Embryonic facial prominence (tissue), 1 donor: ENCODE measurements at regions not wholly inside any gene's neighbourhood (a gene's known extent, or its start where the extent isn't known, plus 50 kb on each side); places are given as distances from the start of the nearest gene placed in this dataset.

Experiments used
- DNase-seq: peaks from one replicate; pipeline ENCODE4 v3.0.0-alpha.2; 2016; ENCODE audit errors: extremely low spot score

DNA sequence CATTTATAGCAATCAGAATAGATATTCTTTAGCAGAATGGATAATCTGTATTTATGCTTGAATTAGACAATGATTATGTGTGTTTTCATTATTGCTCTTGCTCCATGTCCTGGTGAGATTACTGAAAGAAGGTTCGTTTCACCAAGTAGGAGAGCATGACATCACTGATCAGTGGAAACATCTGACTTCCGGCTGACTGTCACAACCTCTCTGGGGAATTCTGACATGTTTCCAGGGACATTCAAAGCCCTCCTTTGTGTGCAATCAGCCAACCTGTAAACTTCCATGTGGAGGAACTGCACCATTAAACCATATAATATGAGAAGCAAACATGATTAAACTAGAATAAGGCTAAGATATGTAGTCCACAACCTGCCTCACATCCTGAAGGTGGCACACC is 424.8 kb upstream of the ADGRL4 start:
- DNase-seq: no peak

GRCh38 chr1:79430437-79430836 is 423.9 kb upstream of the ADGRL4 start:
- DNase-seq: no peak

GRCh38 chr1:79422726-79423125 is 416.2 kb upstream of the ADGRL4 start:
- DNase-seq: no peak

GRCh38 chr1:79398501-79398900 is 392.0 kb upstream of the ADGRL4 start:
- no peak for DNase-seq

DNA sequence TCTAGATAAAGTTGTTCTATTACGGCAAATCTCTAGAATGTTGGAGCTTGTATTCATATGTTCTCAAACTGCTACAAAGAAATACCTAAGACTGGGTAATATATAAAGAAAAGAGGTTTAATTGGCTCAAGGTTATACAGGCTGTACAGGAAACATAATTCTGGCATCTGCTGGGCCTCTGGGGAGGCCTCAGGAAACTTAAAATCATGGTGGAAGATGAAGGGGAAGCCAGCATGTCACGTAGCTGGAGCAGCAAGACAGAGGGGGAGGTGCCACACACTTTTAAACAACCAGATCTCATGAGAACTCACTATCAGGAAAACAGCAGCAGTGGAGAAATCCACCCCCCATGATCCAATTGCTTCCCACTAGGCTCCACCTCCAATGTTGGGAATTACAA is 390.4 kb upstream of the ADGRL4 start:
- no peak for DNase-seq

DNA sequence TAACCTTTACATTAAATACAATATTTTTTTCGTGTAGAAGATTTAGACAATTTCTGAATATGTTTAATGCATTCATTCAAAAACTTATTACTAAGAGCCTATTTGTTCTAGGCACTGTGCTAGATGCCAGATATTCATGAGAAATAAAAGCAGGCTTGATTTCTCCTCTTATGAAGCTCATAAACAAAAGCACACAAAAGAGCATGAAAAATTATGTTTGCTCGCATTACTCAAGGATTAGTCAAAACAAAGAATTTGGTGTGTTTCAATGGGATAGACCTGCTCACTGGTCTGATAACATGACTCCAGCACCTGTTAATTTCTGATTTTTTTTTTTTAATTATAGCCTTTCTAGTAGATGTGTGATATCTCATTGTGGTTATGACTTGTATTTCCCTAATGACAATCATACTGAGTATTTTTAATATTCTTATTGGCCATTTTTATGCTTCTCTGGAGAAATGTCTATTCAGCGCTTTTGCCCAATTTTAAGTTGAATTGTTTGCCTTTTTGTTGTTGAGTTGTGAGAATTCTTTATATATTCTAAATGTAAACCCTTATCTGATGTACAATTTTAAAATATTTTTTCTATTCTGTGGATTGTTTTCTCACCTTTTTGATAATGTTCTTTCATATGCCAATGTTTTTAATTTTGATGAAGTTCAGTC is 382.3 kb upstream of the ADGRL4 start:
- no peak for DNase-seq

GRCh38 chr1:79386730-79387129 is 380.2 kb upstream of the ADGRL4 start:
- no peak for DNase-seq

GRCh38 chr1:79380078-79380477 is 373.5 kb upstream of the ADGRL4 start:
- no peak for DNase-seq

- DNase-seq: no peak
Observed at GRCh38 chr1:79376106-79376505, 369.6 kb upstream of the ADGRL4 start.

DNA sequence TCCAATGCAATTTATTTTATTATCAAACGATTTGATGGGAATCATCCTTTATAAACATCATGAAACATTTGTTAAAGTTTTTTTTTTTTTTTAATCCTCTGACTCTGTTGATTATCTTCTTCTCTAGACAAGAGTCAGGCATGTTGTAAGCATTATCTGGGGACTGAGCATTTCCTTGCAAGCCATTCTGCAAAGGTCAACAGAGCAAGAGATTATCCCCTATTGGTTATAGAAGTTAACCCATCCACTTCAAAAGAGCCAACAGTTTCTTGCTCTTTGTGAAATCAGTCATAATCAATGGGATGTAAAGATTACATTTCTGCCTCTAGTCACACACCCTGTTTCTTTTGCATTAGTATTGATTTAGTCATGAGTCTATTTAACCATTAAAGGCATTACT is 368.8 kb upstream of the ADGRL4 start:
- DNase-seq: no peak

GRCh38 chr1:79374397-79374796 is 367.9 kb upstream of the ADGRL4 start:
- no peak for DNase-seq

- DNase-seq: no peak
Observed at GRCh38 chr1:79373481-79374125, 367.1 kb upstream of the ADGRL4 start.

DNA sequence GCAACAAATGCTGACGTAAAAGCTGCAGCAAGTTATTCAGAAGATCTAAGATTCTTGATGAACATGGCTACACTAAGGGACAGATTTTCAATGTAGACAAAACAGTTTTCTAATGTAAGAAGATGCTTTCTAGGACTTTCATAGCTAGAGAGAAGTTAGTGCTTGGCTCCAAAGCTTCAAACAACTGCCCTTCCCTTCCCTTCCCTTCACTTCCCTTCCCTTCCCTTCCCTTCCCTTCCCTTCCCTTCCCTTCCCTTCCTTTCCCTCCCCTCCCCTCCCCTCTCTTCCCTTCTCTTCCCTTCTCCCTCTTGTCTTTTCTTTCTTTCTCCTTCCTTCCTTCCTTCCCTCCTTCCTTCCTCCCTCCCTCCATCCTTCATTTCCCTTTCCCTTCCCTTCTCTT is 365.3 kb upstream of the ADGRL4 start:
- no peak for DNase-seq

DNA sequence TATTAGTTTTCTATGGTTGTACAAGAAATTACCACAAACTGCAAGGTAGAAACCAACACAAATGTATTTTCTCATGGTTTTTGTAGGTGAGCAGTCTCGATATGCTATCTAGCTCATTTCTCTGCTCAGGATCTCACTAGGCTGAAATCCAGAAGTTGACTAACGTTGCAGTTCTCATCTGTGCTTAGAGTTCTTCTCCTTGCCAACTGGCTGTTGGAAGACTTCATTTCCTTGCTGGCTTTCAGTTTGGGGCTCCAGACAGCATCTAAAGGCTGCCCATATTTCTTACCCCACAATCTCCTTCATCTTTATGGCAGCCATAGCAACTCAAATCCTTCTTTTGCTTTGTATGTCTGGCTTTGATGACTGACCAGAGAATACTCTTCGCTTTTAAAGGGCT is 362.6 kb upstream of the ADGRL4 start:
- DNase-seq: no peak

DNA sequence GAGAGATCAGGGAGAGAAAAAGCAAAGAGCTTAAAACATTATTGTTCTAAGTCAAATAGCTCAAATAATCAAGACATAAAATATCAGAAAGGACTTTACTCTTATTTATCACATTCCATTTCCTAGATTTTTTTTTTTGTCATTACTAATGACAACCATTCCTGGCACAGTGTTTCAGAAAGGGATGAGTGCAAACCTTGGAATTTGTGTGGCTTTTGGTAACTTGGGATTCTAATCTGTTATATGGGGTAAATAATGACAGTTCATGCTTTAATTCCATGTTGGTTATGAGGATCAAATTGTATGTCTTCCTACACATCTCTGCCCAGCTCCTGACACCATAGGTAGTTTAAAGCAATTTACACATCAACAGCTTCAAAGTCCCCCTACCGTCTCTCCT is 358.4 kb upstream of the ADGRL4 start:
- DNase-seq: no peak

DNA sequence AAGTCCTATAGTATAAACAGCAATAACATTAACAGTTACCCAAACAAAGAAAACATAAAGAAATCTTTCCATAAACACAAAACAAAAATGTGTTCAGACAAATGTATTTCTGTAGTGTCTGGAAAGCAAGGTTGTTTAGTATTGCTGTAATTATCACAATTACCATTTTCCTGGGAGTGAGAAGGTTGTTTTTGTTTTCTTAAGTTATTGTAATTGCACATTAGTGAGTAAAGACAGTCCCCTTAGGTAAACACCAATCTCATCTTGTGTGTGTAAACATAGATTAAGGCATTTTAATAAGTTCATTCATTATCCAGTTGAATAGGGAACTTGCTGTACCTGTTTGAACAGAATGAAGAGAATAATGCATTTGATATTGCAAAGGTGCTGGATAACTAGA is 356.9 kb upstream of the ADGRL4 start:
- no peak for DNase-seq

DNA sequence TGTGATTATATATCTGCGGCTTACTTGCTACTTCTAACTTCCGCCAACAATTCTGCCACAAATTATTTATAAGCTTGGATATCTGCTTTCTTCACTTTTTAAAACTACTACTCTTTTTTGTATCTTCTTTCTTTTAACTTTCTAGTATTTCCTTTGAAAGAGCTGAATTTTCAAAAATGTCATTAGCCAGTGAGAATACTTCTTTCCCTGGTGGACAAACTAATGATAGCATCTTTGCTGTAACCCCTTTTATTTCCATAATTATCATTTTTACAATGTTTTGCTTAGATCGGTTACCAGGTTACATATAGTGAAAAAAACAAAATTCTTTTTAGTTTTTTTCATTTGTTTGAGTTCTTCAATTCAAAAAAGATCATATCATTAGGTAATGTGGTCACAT is 355.9 kb upstream of the ADGRL4 start:
- DNase-seq: no peak

GRCh38 chr1:79355090-79355489 is 348.6 kb upstream of the ADGRL4 start:
- DNase-seq: no peak

DNA sequence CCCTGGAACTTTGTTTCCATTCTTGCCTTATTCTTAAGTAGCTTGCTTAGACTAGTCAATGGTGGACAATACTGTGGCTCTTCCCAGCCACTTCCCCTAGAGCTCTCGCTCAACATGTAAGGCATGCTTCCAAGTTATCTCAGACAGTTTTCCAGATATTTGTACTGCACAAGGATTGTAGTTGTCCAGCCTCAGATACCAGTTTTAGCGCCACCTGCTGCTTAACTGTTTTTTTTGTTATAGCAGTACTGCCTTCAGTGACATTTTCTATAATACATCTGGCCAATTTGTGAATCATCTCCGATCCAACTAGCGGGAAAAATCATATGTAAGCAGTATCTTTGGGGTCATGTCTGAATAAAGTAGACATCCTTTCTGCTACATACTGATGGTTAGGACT is 346.7 kb upstream of the ADGRL4 start:
- no peak for DNase-seq

DNA sequence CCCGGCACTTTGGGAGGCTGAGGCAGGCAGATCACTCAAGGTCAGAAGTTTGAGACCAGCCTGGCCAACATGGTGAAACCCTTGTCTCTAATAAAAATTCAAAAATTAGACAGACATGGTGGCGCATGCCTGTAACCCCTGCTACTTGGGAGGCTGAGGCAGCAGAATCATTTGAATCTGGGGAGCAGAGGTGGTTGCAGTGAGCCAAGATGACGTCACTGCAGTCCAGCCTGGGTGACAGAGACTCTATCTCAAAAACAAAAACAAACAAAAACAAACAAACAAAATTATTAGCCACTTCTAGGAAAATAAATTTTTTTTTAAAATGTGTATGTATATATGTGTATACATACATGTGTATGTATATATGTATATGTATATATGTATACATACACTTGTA is 320.3 kb upstream of the ADGRL4 start:
- no peak for DNase-seq

GRCh38 chr1:79325705-79326104 is 319.2 kb upstream of the ADGRL4 start:
- DNase-seq: no peak

- DNase-seq: no peak
Observed at GRCh38 chr1:79325126-79325525, 318.6 kb upstream of the ADGRL4 start.

DNA sequence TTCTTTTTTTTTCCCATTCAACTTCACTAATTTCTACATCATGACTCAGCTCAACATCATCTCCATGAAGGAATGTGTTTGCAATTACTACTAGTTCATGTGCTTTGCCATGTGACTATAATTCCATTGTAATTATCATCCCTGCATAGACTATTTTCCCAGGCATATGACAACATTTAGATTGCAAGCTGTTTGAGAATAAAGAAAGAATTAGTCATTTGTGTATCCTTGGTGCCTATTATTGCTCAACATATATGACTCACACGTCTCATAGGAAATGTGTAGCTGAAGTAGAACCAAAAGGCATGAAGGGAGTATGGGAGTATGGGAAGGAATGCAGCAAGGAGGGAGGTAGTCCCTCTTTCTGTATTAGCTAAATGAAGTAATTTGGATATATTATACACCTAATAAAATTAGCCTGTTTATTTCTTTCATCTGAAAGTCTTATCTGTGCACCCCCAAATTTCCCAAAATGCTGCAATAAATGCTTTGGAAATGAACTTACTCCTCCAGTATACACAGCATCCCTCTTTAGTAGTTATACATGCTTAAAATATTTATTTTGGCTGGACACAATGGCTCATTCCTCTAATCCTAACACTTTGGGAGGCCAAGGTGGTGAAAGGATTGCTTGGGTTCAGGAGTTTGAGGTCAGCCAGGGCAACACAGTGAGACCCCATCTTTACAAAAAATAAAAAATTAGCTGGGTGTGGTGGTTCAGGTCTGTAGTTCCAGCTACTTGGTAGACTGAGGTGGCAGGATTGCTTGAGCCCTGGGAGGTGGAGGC is 316.9 kb upstream of the ADGRL4 start:
- DNase-seq: no peak
